Tibial nerve (tissue), 4 donors: ENCODE measurements at regions not wholly inside any gene's neighbourhood (a gene's known extent, or its start where the extent isn't known, plus 50 kb on each side); places are given as distances from the start of the nearest gene placed in this dataset.

Experiments used
- DNase-seq, 2 donors: peaks; one replicate each; pipeline ENCODE4 v3.0.0-alpha.2; 2019; ENCODE audit warnings: low spot score in 2 of 2
- H3K27ac ChIP-seq, 4 donors: fragments of 200-600 bp; sonication (generic) in 3 of 4; one replicate each; pipeline ENCODE4 v1.5.1; 2017 to 2019; ENCODE audit warnings: mild to moderate bottlenecking in 1 of 4
- H3K27me3 ChIP-seq, 2 donors: fragments of 200-600 bp; sonication (generic) in 1 of 2; one replicate each; pipeline versions ENCODE4 v1.5.1 to v1.6.0; 2017 to 2019
- H3K36me3 ChIP-seq, 3 donors: fragments of 200-600 bp; sonication (generic); one replicate each; pipeline ENCODE4 v1.5.1; 2018 to 2019
- H3K4me1 ChIP-seq, 4 donors: fragments of 200-600 bp; sonication (generic) in 3 of 4; one replicate each; pipeline ENCODE4 v1.5.1; 2017 to 2019
- H3K4me3 ChIP-seq, 4 donors: fragments of 200-600 bp; sonication (generic) in 3 of 4; one replicate each; pipeline ENCODE4 v1.5.1; 2017 to 2019; ENCODE audit warnings: mild to moderate bottlenecking in 1 of 4, moderate library complexity in 1 of 4
- H3K9me3 ChIP-seq, 4 donors: fragments of 200-600 bp; sonication (generic) in 3 of 4; one replicate each; pipeline ENCODE4 v1.5.1; 2017 to 2019
- CTCF ChIP-seq, 5 experiments: fragments of 200-600 bp in 3 of 5; fragments of 450-650 bp in 2 of 5; sonication (generic) in 3 of 5; IDR thresholded peaks; one replicate each; pipeline ENCODE4 v1.5.1; 2016 to 2019; ENCODE audit warnings: antibody characterized with exemption in 5 of 5, mild to moderate bottlenecking in 3 of 5, moderate library complexity in 2 of 5
- EP300 ChIP-seq, 2 donors: sonication (generic); formaldehyde crosslinking; IDR thresholded peaks; one replicate each; pipeline ENCODE4 v1.6.1; 2017; ENCODE audit warnings: antibody characterized with exemption in 2 of 2, mild to moderate bottlenecking in 1 of 2
- POLR2A ChIP-seq, 2 donors: fragments of 450-650 bp; IDR thresholded peaks; one replicate each; pipeline ENCODE4 v1.6.1; 2017; ENCODE audit warnings: antibody characterized with exemption in 2 of 2, mild to moderate bottlenecking in 2 of 2, moderate library complexity in 2 of 2
- WGBS, 2 donors: methylation state at CpG; one replicate each; pipeline ENCODE4 v1.1.5; 2018; 5-methylcytosine and 5-hydroxymethylcytosine counted together

GRCh38 chr6:80541181-80541580 is 434.7 kb downstream of the BCKDHB start:
- TF ChIP-seq POLR2A (IDR thresholded peaks at IDR 0.05) (no peak), CTCF (IDR thresholded peaks at IDR 0.05) (no peak), EP300 (IDR thresholded peaks at IDR 0.05) (no peak)
- Histone ChIP-seq H3K27ac (no peak overlapping the region), H3K4me3 (no peak overlapping the region), H3K4me1 (peaks cover 0 to 38% (median 3%) of the 10 kb centered on the region in 4 donors), H3K36me3 (no peaks in the 10 kb centered on the region), H3K9me3 (no peaks in the 10 kb centered on the region), H3K27me3 (no peaks in the 10 kb centered on the region)
- DNase-seq = no peak

DNA sequence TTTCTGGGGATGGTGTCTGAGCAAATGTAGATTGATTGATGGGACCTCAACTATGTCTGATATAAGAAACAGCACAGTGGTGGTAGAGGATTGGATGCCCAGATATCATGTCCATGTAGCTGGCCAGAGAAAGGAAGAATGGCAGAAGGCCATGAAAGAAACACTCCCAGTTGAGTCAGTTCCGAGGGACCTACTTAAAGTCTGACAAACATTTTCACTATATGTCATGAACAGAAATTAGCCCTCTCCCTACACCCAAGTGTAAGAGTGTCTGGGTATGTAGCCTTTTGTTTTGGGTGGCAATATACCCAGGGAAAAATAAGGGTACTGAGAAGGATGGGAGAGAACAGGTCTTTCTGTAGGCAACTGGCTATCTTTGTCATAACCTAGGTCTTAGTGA is 434.2 kb downstream of the BCKDHB start:
- H3K36me3 ChIP-seq = no peaks in the 10 kb centered on the region
- no peak for TF ChIP-seq EP300 (IDR thresholded peaks at IDR 0.05)
- TF ChIP-seq POLR2A (IDR thresholded peaks at IDR 0.05) = no peak
- TF ChIP-seq CTCF (IDR thresholded peaks at IDR 0.05) = no peak
- H3K27ac ChIP-seq = no peak overlapping the region
- H3K9me3 ChIP-seq = peaks cover 0 to 4% (median 0%) of the 10 kb centered on the region in 4 donors
- peaks cover 0 to 34% (median 2%) of the 10 kb centered on the region in 4 donors for H3K4me1 ChIP-seq
- no peak for DNase-seq
- WGBS, 2 donors = 96 to 100% methylated on average over 1 of the region's 1 CpG
- no peaks in the 10 kb centered on the region for H3K27me3 ChIP-seq
- no peak overlapping the region for H3K4me3 ChIP-seq

- Histone ChIP-seq H3K36me3 (no peaks in the 10 kb centered on the region), H3K9me3 (peaks cover 0 to 5% (median 0%) of the 10 kb centered on the region in 4 donors), H3K27me3 (no peaks in the 10 kb centered on the region), H3K27ac (no peak overlapping the region), H3K4me1 (no peaks in the 10 kb centered on the region), H3K4me3 (no peak overlapping the region)
- no peak for DNase-seq
- TF ChIP-seq EP300 (IDR thresholded peaks at IDR 0.05) (no peak), POLR2A (IDR thresholded peaks at IDR 0.05) (no peak), CTCF (IDR thresholded peaks at IDR 0.05) (no peak)
- 83 to 89% methylated on average over 6 of the region's 6 CpGs for WGBS, 2 donors
Measured at GRCh38 chr6:80537118-80537972, 430.9 kb downstream of the BCKDHB start.

DNA sequence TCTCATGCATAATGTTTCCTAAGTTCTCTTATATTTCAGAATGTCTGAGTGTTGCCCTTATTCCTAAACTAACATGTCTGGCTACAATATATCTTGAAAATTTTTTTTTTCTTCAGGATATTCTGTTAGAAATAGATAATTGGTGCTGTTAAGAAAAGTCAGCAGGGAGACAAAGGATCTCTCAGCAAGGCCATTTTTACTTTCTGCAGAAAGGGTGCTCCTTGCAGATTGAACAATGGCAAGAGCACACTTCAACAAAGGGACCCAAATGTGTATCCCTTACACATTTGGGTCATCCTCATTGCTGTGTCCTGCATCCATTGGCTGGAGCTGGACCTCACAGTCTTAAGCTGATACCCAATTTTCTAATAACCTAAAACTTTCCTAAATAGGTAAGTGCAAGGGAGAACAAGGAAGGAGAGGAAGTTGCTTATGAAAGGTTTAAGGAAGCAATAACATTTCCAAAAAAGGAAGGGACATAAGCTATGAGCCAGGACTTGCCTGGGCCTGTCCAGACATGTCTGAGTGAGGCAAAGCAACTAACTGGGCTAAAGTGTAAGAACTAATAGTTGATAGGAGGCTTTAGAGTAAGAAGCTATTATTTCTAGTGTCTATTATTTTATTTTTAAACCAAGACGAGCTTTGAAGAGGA is 429.6 kb downstream of the BCKDHB start:
- WGBS, 2 donors = 83 to 94% methylated on average over 1 of the region's 1 CpG
- Histone ChIP-seq H3K4me3 (no peak overlapping the region), H3K4me1 (no peaks in the 10 kb centered on the region), H3K9me3 (peaks cover 0 to 5% (median 0%) of the 10 kb centered on the region in 4 donors), H3K27ac (no peak overlapping the region), H3K36me3 (no peaks in the 10 kb centered on the region), H3K27me3 (no peaks in the 10 kb centered on the region)
- TF ChIP-seq EP300 (IDR thresholded peaks at IDR 0.05) (no peak), CTCF (IDR thresholded peaks at IDR 0.05) (no peak), POLR2A (IDR thresholded peaks at IDR 0.05) (no peak)
- DNase-seq = no peak
